Hypothalamus (tissue), 51 donors: ENCODE measurements at regions not wholly inside any gene's neighbourhood (a gene's known extent, or its start where the extent isn't known, plus 50 kb on each side); places are given as distances from the start of the nearest gene placed in this dataset.

Experiments used
- DNase-seq, 51 donors: peaks; one replicate each; lab custom pipeline; 2025; lab: John Stamatoyannopoulos, UW

DNA sequence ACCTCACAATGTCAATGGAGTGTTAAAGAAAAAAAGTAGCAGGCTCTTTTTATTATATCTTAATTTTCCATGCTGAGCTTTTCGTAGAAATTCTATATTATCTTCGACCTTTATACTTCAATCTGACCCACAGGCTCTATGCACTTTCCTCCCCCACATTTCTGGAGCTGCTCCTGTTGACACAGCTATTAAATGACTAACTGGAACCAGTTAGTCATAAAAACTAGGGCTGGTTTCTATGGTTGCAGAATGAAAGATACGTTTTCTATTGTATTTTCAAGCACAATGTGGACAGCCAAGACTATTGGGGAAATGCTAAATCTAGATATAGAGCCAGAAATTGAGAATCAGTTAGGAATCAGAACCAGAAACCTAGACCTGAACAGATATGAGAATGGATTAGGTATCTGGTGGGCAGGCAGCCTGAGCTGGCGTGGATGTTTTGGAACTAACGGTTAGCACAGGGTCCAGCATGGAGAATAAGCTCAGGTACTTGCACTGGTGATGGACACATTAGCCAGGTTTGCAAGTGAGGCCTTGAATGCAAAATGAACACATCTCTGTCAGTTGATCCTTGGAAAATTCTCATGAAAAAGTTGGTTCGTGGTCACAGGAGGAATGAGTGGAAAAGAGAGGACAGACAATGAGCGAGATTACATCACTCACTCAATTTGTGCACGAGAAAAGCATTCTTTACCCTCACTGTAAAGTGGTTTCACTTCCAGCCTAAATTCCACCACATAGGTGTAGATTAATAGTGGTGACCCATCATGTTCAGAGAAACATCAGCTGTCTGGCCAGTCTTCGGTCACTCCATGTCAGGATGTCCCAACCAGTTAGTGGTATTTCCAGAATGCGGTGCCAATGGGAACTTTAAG is 144.6 kb upstream of the EPHA4 start:
- DNase-seq, result no peak

DNA sequence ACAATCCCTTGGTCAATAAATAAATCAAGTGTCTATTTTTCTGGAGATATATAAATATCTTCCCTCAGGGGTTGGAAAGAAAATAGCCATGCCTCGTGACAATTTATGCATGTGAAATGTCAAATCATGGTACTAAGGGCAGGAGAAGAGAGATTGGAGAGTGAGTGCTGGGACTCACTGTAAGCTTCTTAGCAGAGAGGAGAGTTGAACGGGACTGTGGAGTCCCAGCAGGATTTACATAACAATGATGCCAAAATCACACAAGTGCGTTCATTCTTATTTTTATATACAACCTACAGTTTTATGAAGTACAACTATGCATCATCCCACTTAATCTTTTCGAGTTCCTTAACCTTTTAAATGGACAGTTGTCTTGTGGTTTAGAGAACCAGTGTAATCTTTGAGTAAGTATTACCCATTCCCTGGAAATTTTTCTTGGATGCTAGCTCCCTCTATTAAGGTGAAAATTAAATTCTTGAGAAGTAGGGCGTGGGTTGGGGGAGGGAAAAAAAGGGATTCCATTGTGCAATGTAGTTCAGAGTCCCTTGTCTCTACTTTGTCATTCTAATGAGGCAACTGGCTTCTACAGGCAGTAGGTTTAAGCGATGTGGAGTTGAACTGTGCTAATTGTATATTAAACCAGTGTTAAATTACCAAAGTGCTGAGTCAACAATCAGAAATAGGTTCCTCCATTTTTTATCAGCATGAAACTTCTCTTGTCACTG is 143.6 kb upstream of the EPHA4 start:
- no peak for DNase-seq

DNA sequence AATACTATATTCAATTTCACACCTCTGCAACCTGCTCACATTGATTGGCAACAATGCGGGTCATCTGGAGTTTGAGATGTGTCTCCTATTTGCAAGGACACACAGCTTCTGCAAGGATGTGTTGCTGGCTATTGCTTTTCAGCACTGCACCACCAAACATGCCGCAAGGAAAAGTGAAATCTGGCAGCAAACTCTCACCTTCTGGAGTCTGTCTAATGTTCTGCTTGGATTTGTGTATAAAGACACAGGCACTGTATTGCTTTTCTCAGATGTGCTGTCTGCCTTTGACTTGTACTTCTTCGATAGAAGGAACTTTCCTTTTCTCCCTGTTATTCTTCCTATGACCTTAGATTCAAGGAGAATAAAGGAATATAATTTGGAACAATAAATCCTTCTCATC is 138.6 kb upstream of the EPHA4 start:
- no peak for DNase-seq

DNA sequence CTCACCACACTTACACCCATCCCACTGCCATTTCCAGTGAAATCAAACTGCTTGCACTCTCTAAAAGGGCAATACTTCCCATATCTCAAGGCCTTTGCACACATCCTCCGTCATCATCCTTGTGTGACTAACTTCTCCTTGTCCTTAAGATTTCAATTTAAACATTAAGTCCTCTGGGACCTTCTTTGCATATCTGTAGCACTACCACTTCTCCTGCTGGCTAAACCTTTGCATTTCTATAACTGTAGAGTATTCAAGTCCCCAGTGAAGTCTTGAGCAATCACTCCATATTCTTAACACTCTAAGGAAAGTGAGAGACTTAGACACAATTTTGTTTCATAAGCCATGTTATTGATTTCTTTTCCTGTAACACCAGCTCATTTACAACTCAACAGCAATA is 136.8 kb upstream of the EPHA4 start:
- no peak for DNase-seq

DNA sequence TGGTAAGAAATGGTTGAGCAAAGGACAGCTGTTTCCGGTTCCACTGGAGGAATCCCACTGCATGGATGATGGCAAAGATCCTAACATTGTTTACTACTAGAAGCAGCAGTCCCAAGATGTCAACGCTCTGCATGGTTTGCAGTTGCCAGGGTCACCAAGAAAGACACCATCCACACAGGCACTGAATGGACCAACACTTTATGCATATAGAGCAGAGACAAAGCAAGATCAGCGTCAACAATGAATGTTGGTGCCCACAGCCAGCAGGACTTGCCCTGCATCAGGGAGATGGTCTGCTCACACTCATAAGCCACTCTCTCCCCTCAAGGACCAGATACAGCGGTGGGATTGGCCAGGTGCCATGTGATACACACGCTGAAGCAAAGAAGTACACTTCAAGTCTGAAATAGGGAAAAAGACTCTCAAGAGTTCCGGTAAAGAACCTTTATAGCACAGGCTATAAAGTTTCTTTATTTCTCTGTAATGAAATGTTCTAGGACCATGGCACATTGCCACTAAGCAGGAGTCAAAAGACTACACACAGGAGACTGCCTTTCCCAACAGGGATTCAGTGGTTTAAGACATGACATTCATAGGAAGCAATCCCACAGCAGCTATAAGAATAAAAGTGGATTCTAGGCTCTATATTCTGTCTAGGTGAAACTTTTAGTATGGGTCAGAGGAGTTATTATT is 133.2 kb upstream of the EPHA4 start:
- DNase-seq, result no peak

DNA sequence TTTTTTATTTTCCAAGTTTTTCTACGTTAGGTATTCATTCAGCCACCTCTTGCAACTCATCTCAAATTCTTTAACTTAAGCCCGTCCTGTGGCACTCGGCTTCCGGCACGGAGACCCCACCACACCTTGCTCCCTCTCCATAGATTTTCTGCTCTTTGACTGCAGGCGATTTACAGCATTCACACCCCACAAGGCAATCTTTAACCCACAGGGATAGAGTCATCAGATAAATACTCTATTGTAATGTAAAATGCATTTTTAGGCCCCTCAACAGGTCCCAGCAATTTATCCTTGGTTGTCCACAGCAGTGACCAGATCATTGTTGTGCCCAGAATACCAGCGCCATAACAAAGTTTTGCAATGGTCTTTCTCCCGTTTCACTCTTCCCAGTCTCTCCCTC is 132.3 kb upstream of the EPHA4 start:
- no peak for DNase-seq

DNA sequence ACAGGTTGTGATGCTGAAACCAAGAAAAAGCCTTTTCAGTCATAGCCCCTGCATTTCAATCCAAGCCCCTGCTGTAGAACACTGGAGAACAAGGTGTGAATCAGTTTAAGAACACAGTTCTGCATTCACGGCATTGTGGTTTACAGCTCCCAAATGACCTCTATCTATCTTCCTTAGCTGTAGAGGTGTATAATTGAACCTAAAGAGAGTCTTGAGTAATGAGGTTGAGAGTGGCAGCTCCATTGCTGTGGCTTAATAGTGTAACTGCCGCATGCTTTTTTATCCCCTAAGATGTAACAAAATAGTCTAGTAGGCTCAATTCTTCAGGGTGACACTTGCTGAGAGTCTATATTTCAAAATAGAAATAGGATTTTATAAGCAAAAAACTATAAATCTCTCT is 121.3 kb upstream of the EPHA4 start:
- no peak for DNase-seq

DNA sequence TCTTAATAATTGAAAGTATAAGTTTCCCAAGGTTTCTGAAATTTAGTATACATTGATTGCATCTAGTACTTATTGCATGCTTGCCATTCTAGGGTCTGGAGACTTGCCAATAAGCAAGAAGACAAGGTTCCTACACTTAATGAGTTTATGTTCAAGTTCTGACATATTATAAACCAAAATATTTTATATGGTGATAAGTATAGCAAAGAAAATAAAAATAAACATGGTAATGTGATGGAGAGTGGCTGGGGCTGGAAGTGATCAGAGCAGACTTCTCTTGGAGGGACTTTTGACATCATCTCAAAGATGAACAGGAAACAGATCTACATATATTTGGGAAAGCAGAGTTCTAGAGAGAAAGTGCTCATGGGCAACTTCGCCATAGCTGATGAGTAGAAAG is 119.5 kb upstream of the EPHA4 start:
- DNase-seq, result no peak

DNA sequence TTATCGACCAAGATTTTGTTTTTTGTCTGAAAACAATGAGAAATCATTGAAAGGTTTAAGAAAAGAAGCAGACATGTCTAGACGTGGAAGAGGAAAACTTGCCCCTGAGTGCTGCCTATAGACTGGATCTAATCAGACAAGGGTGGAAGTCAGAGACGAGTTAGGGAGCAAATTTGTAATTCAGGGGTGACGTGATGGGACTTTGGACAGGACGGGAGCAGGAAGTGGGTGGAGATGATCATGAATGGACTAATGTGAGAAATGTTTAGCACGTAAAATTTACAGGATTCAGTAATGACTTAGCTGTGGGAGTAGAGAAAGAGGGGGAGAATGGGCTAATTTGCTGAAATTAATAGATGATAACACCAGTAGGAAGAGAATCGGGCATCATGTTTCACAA is 117.0 kb upstream of the EPHA4 start:
- DNase-seq, result no peak

DNA sequence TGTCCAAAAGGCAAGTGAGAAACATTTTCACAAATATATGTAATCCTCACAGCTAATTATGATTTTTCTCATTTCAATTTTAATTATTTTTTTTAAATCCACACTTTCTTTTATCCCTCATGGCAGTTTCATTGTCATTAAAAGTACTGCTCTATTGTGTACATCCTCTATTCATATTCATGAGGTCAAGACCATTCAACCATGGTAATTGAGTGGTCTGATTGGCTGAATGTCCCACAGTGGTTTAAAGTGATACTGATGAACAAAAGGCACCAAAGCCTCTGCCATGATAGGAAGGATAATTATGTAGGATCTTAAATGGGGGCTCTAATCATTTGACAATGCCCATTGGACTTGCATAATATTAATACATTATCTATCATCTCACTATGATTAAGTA is 108.4 kb upstream of the EPHA4 start:
- no peak for DNase-seq

DNA sequence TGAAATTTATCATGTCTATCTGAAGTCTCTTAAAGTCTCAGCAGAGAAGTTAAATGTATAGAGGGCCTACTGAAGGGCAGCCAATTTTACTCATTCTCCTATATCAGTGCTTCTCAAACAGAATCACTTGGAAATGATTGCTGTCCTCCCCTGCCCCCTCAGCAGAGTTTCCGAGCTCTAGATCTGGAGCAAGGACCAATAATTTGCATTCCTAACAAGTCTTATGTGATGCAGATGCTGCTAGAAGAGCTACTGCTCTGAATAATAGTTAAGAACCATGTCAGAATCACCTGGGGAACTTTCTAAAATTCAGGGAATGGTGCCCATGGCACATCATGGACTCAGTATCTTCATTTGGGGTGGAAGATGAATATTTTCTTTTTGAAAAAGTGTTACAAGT is 105.6 kb upstream of the EPHA4 start:
- no peak for DNase-seq

DNA sequence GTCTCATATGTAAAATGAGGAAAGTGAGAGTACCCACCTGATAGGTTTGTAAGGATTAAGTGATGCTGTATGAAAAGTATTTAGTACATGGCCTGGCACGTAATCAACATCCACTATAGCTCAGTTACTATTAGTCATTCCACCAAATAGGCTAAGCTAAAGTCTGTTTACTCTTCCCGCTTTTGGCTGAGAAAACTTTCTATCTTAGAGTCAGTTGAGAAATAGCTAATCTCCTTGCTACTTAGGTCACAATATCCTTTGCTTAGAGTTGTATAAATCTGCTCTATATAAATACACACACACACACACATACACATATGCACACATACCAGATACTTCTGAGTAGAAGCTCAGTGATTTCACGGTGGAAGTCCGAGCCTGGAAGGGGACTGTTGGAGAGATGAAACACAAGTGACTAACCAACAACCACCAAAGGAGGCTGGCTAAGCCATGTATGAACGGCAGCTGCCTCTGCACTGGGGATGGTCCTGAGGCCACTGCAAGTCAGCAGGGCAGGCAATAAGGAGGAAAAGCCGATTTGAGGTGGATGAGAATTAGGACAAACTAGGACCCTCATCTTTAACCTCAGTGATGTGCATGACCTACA is 104.6 kb upstream of the EPHA4 start:
- no peak for DNase-seq

DNA sequence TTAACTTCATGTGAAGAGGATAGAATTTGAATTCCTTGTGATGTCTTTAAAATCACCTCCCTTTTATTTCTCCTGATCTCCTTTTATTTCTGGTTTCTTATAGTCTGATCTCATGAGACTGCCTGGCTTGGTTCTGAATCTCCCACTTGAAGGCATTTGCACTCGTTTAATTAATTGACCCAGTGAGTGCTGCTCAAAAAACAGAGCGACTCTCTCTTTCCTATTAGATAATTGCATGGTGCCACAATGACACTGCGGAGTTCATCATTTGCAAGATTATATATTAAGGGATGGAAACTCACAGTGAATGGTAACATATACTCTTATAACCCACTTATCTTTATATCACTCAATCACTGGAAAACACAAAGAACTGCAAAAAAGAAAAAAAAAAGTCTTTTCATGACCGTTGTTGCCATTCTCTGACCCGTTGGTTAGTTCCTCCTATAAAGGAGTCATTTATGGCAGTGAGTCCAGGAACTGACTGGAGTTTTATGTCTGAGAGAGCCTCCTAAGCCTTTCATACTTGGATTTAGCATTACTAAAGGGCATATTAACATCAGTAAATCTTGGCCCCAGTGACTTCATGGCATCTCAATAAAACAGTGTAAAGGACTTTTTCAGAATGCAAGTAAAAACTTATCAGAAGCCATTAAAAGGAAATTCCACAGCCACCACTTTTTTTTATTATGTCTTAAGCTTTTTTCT is 103.3 kb upstream of the EPHA4 start:
- DNase-seq, result no peak

DNA sequence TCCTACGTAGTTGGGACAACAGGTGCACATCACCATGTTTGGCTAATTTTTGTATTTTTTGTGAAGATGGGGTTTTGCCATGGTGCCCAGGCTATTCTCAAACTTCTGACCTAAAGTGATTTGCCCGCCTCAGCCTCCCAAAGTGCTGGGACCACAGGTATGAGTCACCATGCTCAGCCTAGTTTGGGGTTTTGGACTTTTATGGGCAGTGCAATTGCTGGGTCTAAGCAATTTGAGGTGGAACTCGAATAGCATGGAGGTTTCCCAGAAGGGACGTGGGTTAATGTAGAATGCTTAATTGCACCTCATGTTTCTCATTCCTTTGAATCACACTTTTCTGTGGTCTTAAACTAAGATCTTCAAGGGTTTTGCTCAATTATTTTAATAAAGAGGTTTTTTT is 102.3 kb upstream of the EPHA4 start:
- DNase-seq, result no peak

DNA sequence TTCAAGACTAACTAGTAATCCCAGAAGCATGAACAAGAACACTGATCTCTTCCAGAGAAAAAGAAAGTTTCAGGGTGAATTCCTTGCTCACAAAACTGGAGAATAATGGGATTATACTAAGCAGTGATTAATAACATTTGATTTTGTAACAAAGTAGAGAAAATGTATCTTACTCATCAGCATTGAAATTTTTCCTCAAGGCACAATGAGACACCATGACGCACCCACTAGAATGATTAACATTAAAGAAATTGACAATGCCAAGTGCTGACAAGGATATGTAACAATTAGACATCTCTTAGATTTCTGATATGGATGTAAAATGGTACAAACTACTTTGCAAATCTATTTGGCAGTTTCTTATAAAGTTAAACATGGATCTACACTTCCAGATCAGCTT is 101.1 kb upstream of the EPHA4 start:
- no peak for DNase-seq

DNA sequence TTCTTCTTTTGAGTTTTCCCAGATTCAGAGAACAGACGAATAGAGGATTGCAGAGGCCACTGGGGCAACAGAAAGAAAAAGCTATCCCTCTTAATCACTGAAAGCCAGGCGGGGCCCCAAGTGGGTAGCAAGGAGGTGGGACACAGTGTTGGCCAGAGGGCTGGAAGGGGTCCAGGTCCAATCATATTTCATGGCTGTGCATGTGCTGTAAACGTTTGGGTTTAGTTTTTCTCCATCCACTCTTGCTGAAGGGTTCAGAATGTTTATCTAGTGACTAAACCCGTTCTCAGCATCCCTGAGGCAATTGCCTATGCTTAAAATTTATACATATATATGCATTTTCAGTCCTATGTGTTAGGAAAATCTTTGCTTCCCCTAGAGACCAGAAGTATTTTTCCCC is 99.4 kb upstream of the EPHA4 start:
- no peak for DNase-seq

DNA sequence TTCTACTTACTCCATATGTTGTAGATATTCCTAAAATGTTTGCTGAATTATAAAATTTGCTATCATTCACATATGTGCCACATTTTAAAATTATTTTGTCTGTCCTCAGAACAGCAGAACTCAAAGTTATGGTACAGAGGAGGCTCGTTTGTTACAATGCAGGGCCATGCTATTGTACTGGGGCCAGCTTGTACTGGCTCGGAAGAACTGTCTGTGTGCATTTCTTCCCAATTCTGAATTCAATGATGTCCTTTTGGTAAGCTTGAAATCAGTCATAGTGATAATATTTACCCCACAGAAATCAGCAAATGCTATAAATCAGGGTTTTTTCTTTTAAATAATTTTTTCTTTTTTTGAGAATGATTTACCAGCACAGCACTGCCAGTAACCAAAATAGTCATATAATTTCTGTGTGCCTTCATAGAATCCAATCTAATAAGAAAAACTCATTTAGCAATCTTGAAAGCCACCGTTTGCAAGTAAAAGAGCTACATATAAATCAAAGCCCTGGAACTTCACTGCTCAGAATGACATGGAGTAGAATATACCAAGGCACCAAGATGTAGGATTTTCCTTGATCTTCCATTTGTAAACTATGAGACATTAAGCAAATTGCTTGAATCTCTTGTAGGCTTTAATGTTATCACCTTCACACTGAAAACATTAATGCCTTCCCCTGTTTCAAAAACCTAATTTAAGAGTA is 90.7 kb upstream of the EPHA4 start:
- DNase-seq, result no peak

DNA sequence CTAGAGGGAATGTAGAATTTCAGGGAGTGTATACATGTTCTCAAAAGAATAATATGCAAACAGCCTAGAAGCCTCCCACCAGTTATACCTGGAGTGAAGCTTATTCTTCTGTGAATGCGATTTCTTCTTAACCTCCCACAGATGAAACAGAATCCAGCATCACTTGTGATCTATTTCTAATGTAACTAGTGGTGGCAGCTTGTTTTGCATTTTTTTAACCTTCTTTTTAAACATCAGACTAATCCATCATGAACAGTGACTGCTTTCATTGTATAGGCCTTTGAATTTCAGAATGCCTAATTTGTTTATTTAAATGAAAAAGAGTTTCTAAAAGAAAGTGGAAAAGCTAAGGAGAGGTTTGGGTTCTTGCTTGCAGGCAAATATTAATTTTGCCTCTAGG is 85.7 kb upstream of the EPHA4 start:
- DNase-seq, result no peak

DNA sequence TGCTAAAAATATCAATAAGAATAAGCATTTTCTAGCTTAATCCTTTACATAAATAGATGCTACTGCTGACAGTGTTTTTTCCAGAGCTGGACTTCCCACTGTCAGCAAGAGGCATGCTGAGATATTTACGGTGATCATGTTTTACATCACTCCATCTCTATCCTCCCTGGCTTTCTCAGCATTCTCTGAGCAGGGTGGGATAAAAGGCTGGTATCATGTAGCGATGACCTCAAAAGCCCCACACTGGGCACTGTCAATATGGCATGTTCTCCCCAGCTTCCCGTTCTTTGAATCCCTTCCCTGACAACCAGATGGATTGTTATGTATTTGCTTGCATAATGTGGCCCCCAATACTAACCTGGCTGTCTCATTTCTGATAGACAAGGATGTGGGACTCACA is 83.2 kb upstream of the EPHA4 start:
- DNase-seq, result no peak

DNA sequence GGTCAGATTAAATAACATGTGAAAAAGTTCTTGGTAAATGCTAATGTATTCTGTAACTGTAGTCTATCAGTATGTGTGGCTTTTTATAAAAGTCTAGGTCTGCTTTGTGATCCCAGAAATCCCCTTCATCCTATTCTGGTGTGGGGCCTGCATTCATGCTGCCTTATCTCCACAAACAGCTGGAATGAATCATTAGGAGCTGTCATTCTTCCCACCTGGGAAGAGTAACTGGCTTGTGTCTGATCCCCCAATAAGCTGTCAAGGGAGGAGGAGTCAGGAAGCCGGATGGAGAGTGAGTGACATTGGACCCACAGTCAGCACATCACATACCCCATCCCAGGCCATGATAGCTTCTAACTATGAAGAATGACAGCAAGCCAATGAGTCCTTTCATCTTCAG is 81.1 kb upstream of the EPHA4 start:
- no peak for DNase-seq
